GM12865 (cell line): ENCODE measurements at regions not wholly inside any gene's neighbourhood (a gene's known extent, or its start where the extent isn't known, plus 50 kb on each side); places are given as distances from the start of the nearest gene placed in this dataset.

Experiments used
- DNase-seq: peaks from one replicate; pipeline ENCODE4 v3.0.0; 2010; ENCODE audit warnings: low read depth
- H3K4me3 ChIP-seq: 2 replicates; pipeline ENCODE4 v1.5.1; 2011; ENCODE audit warnings: mild to moderate bottlenecking, low read depth, low read length, control low read depth
- CTCF ChIP-seq: IDR thresholded peaks from 2 replicates; pipeline ENCODE4 v1.5.1; 2011; ENCODE audit warnings: low read length, control low read depth, low read depth, inconsistent platforms; ENCODE audit not compliant: insufficient read depth; ENCODE audit errors: missing control alignments

GRCh38 chr15:99445272-99445850, 120.4 kb upstream of the MEF2A start:
- H3K4me3 ChIP-seq, result no peak overlapping the region
- TF ChIP-seq CTCF, result no peak

GRCh38 chr15:99446565-99447496, 119.0 kb upstream of the MEF2A start:
- no peak overlapping the region for H3K4me3 ChIP-seq
- DNase-seq, result no peak

More at GRCh38 chr15:99445272-99445850, 120.4 kb upstream of the MEF2A start:
- no peak for DNase-seq

GRCh38 chr15:99447497-99448371, 118.0 kb upstream of the MEF2A start:
- H3K4me3 ChIP-seq, result no peak overlapping the region
- DNase-seq, result no peak
- no peak for TF ChIP-seq CTCF

More at GRCh38 chr15:99446565-99447496, 119.0 kb upstream of the MEF2A start:
- no peak for TF ChIP-seq CTCF

- no peak overlapping the region for H3K4me3 ChIP-seq
- no peak for DNase-seq
- TF ChIP-seq CTCF, result no peak
Measured at GRCh38 chr15:99449514-99449913, 116.3 kb upstream of the MEF2A start.

GRCh38 chr15:99450896-99451358, 114.9 kb upstream of the MEF2A start:
- H3K4me3 ChIP-seq, result no peak overlapping the region
- DNase-seq, result peak; percentile 61
- TF ChIP-seq CTCF, result no peak

GRCh38 chr15:99451484-99451883, 114.3 kb upstream of the MEF2A start:
- no peak for TF ChIP-seq CTCF
- DNase-seq, result no peak
- H3K4me3 ChIP-seq, result no peak overlapping the region
